Naive thymus-derived CD4-positive, alpha-beta T cell (primary cell): ENCODE measurements at regions not wholly inside any gene's neighbourhood (a gene's known extent, or its start where the extent isn't known, plus 50 kb on each side); places are given as distances from the start of the nearest gene placed in this dataset.
"Not testable (repeated sequence)": the region's sequence is repeated elsewhere in the genome, so short reads cannot be mapped to it uniquely, and the experiment has no call there.

Source experiments
- ATAC-seq: fragments of 150-1000 bp; cut with Tn5 transposase; 2 replicates; pipeline ENCODE4 v1.10.0; 2021; ENCODE audit warnings: mild to moderate bottlenecking, moderate library complexity
- CTCF ChIA-PET: fragments of 350-600 bp; sonication (Branson Sonifier 250); formaldehyde crosslinking; loops from one replicate; lab custom pipeline; 2021; ENCODE audit warnings: antibody characterized with exemption; lab: Charles Lee
- POLR2A ChIA-PET: fragments of 350-600 bp; sonication (Branson Sonifier 250); formaldehyde crosslinking; loops from one replicate; lab custom pipeline; 2021; ENCODE audit warnings: antibody characterized with exemption, inconsistent platforms; lab: Charles Lee
- DNase-seq, 9 donors: peaks; one replicate each; pipeline versions ENCODE4 v3.0.0 to v3.0.0-alpha.2; 2020 to 2022; ENCODE audit warnings: mixed read lengths in 1 of 9
- H3K27ac ChIP-seq: one replicate; pipeline ENCODE4 v1.7.0; 2013; ENCODE audit warnings: mild to moderate bottlenecking, low read depth, low read length, moderate library complexity
- H3K27me3 ChIP-seq, 2 donors: one replicate each; pipeline ENCODE4 v1.7.0; 2013; ENCODE audit warnings: low read length in 2 of 2, mild to moderate bottlenecking in 2 of 2, moderate library complexity in 2 of 2; ENCODE audit not compliant: control insufficient read depth in 2 of 2, insufficient read depth in 2 of 2
- H3K36me3 ChIP-seq, 3 experiments: 1 replicate in 2 of 3; 2 replicates in 1 of 3; pipeline ENCODE4 v1.7.0; 2013; ENCODE audit warnings: low read length in 3 of 3, mild to moderate bottlenecking in 3 of 3, moderate library complexity in 1 of 3; ENCODE audit not compliant: insufficient read depth in 3 of 3, control insufficient read depth in 2 of 3
- H3K4me1 ChIP-seq, 2 donors: one replicate each; pipeline ENCODE4 v1.7.0; 2013; ENCODE audit warnings: low read length in 2 of 2, mild to moderate bottlenecking in 2 of 2, moderate library complexity in 1 of 2; ENCODE audit not compliant: control insufficient read depth in 2 of 2, insufficient read depth in 2 of 2
- H3K4me3 ChIP-seq: 2 replicates; pipeline ENCODE4 v1.7.0; 2013; ENCODE audit warnings: mild to moderate bottlenecking, low read length
- H3K9me3 ChIP-seq, 3 experiments: 1 replicate in 2 of 3; 2 replicates in 1 of 3; pipeline ENCODE4 v1.7.0; 2013; ENCODE audit warnings: low read length in 3 of 3; ENCODE audit not compliant: control insufficient read depth in 2 of 3
- H3K27ac Mint-ChIP-seq, 9 donors: one replicate each; pipeline ENCODE4 v1.8.0; 2020 to 2022; ENCODE audit warnings: mixed read lengths in 9 of 9, mild to moderate bottlenecking in 8 of 9, moderate library complexity in 5 of 9, inconsistent platforms in 2 of 9
- H3K27me3 Mint-ChIP-seq, 5 donors: one replicate each; pipeline ENCODE4 v1.8.0; 2021 to 2022; ENCODE audit warnings: mixed read lengths in 5 of 5, mild to moderate bottlenecking in 1 of 5
- H3K36me3 Mint-ChIP-seq, 5 donors: one replicate each; pipeline ENCODE4 v1.8.0; 2020 to 2022; ENCODE audit warnings: mixed read lengths in 5 of 5, mild to moderate bottlenecking in 3 of 5, inconsistent platforms in 1 of 5
- H3K4me1 Mint-ChIP-seq, 7 donors: one replicate each; pipeline ENCODE4 v1.8.0; 2020 to 2022; ENCODE audit warnings: mixed read lengths in 7 of 7, mild to moderate bottlenecking in 3 of 7, inconsistent platforms in 1 of 7
- H3K4me3 Mint-ChIP-seq, 10 donors: one replicate each; pipeline ENCODE4 v1.8.0; 2020 to 2022; ENCODE audit warnings: mild to moderate bottlenecking in 10 of 10, mixed read lengths in 10 of 10, moderate library complexity in 6 of 10, inconsistent platforms in 2 of 10
- H3K9me3 Mint-ChIP-seq, 11 donors: one replicate each; pipeline ENCODE4 v1.8.0; 2020 to 2022; ENCODE audit warnings: mixed read lengths in 11 of 11, mild to moderate bottlenecking in 4 of 11, inconsistent platforms in 1 of 11, moderate library complexity in 1 of 11
- intact Hi-C, 2 donors: fragments of 100-400 bp; cut with micrococcal nuclease; formaldehyde crosslinking; loops; one replicate each; pipeline ENCODE4 v1.15.1; 2023

DNA sequence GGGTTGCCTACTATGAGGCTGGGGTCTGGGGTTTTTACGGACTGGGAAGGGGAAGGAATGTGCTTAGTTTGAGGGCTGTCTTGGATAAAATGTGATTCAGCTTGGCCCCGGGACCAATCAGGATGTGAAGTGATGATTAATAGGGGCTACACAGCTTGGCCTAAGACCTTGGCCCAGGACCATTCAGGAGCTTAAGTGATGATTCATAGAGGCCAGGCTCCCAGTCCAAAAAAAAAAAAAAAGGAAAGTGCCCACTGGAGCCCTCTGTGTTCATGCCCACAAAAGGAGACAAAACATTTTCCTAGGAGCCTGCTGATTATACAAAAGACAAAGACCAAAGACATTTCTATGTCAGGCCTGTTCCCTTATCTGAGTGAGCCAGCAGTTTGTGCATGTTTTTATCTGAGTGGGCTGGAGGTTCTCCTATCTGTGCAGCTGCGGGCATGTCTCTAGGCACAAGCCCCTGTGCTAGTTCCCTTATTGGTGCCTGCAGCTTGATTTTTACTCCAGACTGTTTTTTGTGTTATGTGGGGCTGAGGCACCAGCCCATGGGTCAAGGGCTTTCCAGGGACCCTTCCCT is 898.2 kb upstream of the GOT2 start:
- Histone ChIP-seq H3K4me1 (no peaks in the 10 kb centered on the region), H3K4me3 (no peak overlapping the region), H3K9me3 (no peaks in the 10 kb centered on the region), H3K27ac (no peak overlapping the region), H3K36me3 (no peaks in the 10 kb centered on the region), H3K27me3 (no peaks in the 10 kb centered on the region)
- Mint-ChIP-seq H3K27me3 (no peaks in the 10 kb centered on the region), H3K4me3 (no peak overlapping the region), H3K27ac (no peak overlapping the region), H3K9me3 (peaks cover 0 to 16% (median under 1%) of the 10 kb centered on the region in 11 donors), H3K4me1 (no peaks in the 10 kb centered on the region), H3K36me3 (no peaks in the 10 kb centered on the region)
- DNase-seq (no peak), ATAC-seq (no peak)
- intact Hi-C loops = no loop called here
- ChIA-PET CTCF (no interaction called here), POLR2A (no interaction called here)

GRCh38 chr16:59624381-59624780 is 890.3 kb upstream of the GOT2 start:
- H3K27ac ChIP-seq, H3K4me3 Mint-ChIP-seq, H3K36me3 ChIP-seq, H3K27ac Mint-ChIP-seq, H3K4me3 ChIP-seq, POLR2A ChIA-PET, H3K4me1 ChIP-seq, DNase-seq, H3K27me3 ChIP-seq, H3K9me3 ChIP-seq, ATAC-seq, intact Hi-C loops, H3K27me3 Mint-ChIP-seq, H3K4me1 Mint-ChIP-seq, CTCF ChIA-PET, H3K36me3 Mint-ChIP-seq: not testable (repeated sequence)
- peaks cover 0 to 32% (median 2%) of the 10 kb centered on the region in 11 donors for H3K9me3 Mint-ChIP-seq

GRCh38 chr16:59614466-59615240 is 880.5 kb upstream of the GOT2 start:
- H3K36me3 ChIP-seq = no peaks in the 10 kb centered on the region
- H3K4me3 Mint-ChIP-seq = no peak overlapping the region
- CTCF ChIA-PET = interaction anchor here (0.6 kb wide), 1 partner anchor 138 kb away, joined by 3 read pairs; no protein-coding TSS in a partner anchor
- DNase-seq = no peak
- H3K4me1 ChIP-seq = no peaks in the 10 kb centered on the region
- H3K9me3 Mint-ChIP-seq = peaks cover 0 to 20% (median 0%) of the 10 kb centered on the region in 11 donors
- no peak overlapping the region for H3K27ac Mint-ChIP-seq
- H3K4me3 ChIP-seq = no peak overlapping the region
- H3K4me1 Mint-ChIP-seq = no peaks in the 10 kb centered on the region
- H3K27ac ChIP-seq = no peak overlapping the region
- POLR2A ChIA-PET = no interaction called here
- H3K27me3 ChIP-seq = no peaks in the 10 kb centered on the region
- H3K36me3 Mint-ChIP-seq = peaks cover 0 to 4% (median 0%) of the 10 kb centered on the region in 5 donors
- H3K27me3 Mint-ChIP-seq = peaks cover 0 to 9% (median 0%) of the 10 kb centered on the region in 5 donors
- no peaks in the 10 kb centered on the region for H3K9me3 ChIP-seq
- ATAC-seq = no peak
- intact Hi-C loops = no loop called here

DNA sequence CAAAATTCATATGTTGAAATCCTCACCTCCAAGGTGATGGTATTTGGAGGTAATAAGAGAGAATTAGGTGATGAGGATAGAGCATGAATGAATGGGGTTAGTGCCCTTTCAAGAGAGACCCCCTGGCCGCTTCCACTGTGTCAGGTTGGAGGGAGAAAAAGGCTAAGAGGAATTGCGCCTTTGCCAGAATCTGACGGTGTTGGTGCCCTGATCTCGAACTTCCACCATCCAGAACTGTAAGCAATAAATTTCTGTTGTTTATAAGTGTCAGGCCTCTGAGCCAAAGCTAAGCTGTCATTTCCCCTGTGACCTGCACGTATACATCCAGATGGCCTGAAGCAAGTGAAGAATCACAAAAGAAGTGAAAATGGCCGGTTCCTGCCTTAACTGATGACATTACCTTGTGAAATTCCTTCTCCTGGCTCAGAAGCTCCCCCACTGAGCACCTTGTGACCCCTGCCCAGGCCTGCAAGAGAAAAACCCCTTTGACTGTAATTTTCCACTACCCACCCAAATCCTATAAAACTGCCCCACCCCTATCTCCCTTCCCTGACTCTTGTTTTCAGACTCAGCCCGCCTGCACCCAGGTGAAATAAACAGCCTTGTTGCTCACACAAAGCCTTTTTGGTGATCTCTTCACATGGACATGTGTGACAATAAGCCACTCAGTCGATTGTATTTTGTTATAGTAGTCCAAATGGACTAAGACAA is 878.9 kb upstream of the GOT2 start:
- ATAC-seq, H3K4me1 ChIP-seq, H3K4me3 Mint-ChIP-seq, H3K27me3 ChIP-seq, H3K27me3 Mint-ChIP-seq, H3K27ac ChIP-seq, H3K4me1 Mint-ChIP-seq, intact Hi-C loops, H3K36me3 ChIP-seq, H3K9me3 ChIP-seq, DNase-seq, H3K27ac Mint-ChIP-seq, CTCF ChIA-PET, H3K36me3 Mint-ChIP-seq, H3K4me3 ChIP-seq, POLR2A ChIA-PET: not testable (repeated sequence)
- peaks cover 0 to 22% (median 0%) of the 10 kb centered on the region in 11 donors for H3K9me3 Mint-ChIP-seq

GRCh38 chr16:59612094-59612493 is 878.0 kb upstream of the GOT2 start:
- Histone ChIP-seq H3K27me3 (no peaks in the 10 kb centered on the region), H3K36me3 (no peaks in the 10 kb centered on the region), H3K27ac (no peak overlapping the region), H3K4me3 (no peak overlapping the region), H3K4me1 (no peaks in the 10 kb centered on the region), H3K9me3 (no peaks in the 10 kb centered on the region)
- Mint-ChIP-seq H3K27ac (no peak overlapping the region), H3K27me3 (peaks cover 0 to 9% (median 0%) of the 10 kb centered on the region in 5 donors), H3K9me3 (peaks cover 0 to 22% (median 2%) of the 10 kb centered on the region in 11 donors), H3K4me3 (no peak overlapping the region), H3K36me3 (peaks cover 0 to 4% (median 0%) of the 10 kb centered on the region in 5 donors), H3K4me1 (no peaks in the 10 kb centered on the region)
- intact Hi-C loops = no loop called here
- ATAC-seq = no peak
- DNase-seq = no peak
- ChIA-PET POLR2A (no interaction called here), CTCF (no interaction called here)

GRCh38 chr16:59611556-59611955 is 877.4 kb upstream of the GOT2 start:
- H3K36me3 ChIP-seq = no peaks in the 10 kb centered on the region
- H3K4me3 ChIP-seq = no peak overlapping the region
- no peaks in the 10 kb centered on the region for H3K27me3 ChIP-seq
- intact Hi-C loops = no loop called here
- DNase-seq = no peak
- Mint-ChIP-seq H3K36me3 (peaks cover 0 to 4% (median 0%) of the 10 kb centered on the region in 5 donors), H3K27ac (no peak overlapping the region), H3K9me3 (peaks cover 0 to 22% (median 3%) of the 10 kb centered on the region in 11 donors), H3K4me1 (no peaks in the 10 kb centered on the region), H3K4me3 (no peak overlapping the region), H3K27me3 (peaks cover 0 to 9% (median 0%) of the 10 kb centered on the region in 5 donors)
- no peak for ATAC-seq
- ChIA-PET POLR2A (no interaction called here), CTCF (no interaction called here)
- no peaks in the 10 kb centered on the region for H3K9me3 ChIP-seq
- no peak overlapping the region for H3K27ac ChIP-seq
- no peaks in the 10 kb centered on the region for H3K4me1 ChIP-seq
